GM19397 (cell line): ENCODE measurements at regions not wholly inside any gene's neighbourhood (a gene's known extent, or its start where the extent isn't known, plus 50 kb on each side); places are given as distances from the start of the nearest gene placed in this dataset.

ENCODE experiments used
- ATAC-seq: cut with Tn5 transposase; IDR thresholded peaks from one replicate; pipeline ENCODE4 v1.9.1; 2021; ENCODE audit warnings: mild to moderate bottlenecking, moderate library complexity; ENCODE audit not compliant: unreplicated experiment

DNA sequence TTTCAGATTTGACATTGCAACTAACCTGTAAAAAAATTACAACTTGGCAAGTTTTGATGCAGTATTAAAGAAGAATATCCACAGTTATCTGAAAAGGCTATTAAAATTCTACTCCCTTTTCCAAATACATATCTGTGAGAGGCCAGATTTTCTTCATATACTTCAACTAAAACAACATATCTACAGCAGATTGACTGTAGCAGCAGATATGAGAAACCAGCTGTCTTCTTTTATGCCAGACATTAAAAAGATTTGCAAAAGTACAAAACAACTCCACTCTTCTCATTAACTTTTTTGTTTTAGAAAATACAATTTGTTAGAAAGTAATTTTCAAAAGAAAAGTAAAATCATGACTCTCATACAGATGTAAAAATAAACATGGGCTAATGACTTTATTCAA, 281.1 kb upstream of the PCSK5 start:
- no peak for ATAC-seq

DNA sequence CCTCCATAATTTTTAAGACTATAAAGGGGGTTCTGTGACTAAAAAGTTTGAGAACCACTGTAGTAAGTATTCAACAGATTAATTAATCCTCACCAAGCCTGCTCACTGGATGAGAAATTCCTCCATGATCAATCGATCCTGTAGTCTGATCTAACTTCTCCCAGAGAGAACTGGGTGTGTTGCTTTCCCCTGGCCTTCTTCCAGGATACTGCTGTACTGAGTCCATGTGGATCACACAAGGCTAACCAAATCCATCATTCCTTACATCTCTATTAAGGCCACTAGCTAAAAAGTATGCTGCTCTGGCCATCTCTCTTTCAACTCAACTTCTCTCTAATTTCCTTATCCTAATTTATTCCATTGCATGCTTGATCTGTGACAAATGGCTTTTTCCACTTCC, 280.2 kb upstream of the PCSK5 start:
- ATAC-seq, result no peak

DNA sequence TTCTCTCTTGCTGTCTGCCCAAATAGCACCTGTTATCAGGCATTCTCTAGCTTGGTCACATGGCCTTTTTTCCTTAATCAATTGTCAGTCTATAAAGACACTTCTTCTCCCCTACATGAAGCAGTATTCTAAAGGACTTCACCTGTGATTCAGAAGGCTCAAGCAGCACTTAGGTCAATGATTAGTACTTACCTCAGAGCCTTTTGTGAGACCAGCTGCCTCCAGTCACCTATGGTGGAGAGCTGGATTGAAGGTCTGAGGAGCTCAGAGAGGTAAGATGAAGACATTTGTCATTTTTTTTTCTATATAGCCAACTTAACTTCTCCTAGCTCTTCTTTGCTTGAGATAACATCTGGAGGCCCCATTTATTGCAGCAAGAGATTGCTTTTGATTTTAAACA, 278.3 kb upstream of the PCSK5 start:
- no peak for ATAC-seq

DNA sequence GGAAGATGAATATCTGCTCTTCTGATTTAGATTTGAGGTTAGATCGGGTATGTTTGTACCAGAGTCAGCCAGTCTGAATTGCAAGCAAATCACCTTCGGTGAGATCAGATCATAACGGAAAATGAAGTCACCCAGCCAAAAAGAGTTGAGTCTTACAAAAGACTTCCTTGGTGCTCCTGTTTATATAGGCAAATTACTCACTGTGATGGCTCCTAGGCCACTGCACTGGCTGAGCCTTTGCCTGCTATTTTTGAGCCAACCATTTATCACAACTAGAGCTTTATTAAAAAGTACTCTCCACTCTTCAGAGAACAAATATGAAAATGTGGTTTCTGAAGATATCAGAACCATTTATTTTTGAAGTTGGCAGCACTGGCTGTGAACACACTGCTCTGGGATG, 277.7 kb upstream of the PCSK5 start:
- no peak for ATAC-seq

DNA sequence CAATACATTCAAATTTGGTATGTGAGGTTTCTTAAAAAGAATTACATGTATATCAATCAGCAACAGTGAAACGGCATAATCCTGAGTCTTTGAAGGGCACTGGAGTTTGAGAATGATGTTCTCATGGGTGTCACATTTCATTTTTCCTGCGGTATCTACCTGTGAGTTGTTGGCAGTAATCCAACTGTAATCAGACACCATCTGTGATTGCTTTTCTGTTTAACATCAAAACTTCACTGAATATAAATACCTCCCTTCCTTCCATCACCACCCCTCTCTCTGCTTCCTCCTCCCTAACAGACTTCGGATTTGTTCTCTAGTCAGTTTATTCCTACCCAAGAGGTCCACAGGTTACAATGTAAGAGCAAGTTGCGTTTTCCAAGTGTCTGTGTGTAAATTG, 275.2 kb upstream of the PCSK5 start:
- ATAC-seq, result no peak

DNA sequence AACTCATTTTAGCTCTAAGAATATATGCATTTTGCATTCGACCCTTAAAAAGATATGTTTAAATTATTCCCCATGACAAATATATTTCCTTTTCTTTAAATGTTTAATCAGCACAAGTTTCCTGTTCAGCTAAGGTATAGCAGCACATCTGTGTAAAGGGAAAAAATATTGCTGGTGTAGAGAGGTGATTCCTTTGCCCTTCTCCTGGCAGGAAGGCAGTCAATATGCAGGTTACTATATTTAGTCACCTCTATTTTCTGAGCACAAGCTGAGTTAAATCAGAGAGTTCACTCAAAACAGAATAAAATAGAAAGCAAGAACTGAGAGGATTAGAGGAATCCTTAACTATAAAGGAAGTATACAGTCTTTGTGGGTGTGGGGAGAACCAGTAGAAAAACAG, 274.4 kb upstream of the PCSK5 start:
- no peak for ATAC-seq

DNA sequence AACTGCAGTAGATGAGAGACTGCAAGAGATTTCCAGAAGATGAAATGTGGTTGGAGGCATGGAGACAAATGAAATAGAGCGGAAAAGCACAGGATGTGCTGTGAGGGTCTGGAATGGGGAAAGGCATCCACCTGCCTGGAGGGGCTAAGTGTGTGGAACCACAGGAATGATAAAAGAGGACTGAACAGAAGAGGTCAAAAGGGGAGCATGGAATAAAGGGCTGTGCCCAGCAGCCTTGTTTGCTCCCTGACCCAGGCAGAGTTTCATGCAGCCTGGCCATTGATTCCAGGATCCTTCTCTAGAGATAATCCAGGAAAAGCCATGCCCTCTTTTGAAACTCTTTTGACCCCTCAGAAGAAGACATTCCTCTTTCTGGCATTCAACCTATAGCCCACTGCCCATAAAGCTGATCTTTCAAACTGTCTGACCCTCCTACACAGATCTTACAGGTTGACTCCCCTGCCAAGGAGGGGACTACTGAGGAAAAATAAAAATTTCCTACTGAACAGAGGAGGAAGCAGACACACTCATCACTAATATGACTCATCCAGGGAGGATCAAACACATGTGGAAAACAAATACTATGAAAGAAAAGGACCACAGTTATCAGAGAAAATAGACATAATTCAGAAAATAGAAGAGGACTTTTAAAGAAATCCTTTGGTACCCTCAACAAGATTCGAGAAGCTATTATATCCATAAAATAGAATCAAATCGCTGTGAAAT, 273.5 kb upstream of the PCSK5 start:
- ATAC-seq, result no peak

DNA sequence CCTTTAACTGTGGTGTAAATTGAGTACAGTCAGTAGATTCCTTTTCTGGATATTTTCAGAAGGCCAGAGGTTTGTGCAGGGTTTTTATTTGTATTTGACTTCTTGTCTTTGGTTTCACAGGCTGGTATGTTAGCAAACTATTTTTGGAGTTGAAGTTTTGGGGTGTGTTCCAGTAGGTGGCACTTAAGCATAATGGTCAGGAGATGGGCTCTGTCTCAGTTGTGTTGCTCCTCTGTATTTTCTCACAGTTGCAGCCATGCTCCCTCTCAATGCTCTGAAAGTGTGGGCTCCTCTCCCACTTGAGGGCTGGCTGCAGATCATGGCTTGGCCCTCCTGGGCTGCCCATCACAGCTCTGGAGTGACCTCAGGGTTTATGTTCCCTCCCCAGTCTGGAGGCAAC, 267.0 kb upstream of the PCSK5 start:
- ATAC-seq, result no peak

DNA sequence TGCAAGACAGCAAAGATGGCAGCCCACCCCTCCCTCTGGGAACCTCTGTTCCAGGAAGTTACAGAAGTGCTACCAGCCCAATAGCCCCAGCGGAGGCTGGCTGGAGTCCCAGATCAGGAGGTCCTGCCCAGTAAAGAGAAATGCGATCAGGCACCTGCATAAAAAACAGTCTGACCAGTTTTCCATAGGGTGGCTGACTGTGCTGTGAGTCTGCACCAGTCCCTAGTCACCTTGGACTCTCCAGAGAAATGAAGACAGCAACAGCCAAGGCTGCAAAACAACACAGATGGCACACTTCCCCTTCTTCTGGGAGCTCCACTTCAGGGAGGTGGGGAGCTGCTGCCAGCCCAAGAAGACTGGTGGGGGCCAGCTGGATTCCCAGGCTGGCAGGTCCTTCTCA, 265.5 kb upstream of the PCSK5 start:
- no peak for ATAC-seq

DNA sequence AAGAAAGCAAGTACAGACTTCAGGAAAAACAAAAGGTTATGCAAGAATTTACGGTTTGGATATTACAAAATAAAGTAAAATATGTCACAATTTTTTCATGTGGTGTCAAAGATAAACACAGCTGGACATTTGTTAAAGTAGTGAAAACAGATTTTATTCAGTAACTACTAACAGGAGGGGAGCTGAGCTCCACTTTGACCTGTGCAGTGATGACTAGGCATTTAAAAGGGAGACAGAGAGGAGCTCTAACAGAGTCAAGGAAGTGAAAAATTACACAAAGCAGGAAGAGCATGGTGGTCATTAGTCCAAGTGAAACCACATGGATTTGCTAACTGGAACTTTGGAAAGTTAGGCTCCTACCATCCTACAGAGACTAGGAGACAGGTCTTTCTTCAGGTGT, 263.6 kb upstream of the PCSK5 start:
- ATAC-seq, result no peak

DNA sequence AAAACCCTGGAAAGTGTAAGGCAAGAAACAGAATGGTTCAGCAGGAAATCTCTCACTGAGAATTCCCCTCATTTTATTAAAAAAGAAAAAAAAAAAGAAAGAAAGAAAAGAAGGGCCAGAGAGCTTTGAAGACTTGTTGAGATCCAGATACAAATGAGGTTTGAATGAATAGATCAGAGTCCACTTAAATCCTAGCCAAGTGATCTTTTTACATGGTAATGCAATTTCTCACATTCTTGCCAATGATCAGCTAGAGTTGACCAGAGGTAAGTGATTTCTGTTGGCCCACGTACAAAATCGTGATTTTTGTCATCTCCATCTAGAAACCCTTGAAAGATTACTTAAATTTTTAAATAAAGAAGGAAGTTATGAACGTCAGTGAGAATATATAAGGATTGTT, 261.5 kb upstream of the PCSK5 start:
- no peak for ATAC-seq

DNA sequence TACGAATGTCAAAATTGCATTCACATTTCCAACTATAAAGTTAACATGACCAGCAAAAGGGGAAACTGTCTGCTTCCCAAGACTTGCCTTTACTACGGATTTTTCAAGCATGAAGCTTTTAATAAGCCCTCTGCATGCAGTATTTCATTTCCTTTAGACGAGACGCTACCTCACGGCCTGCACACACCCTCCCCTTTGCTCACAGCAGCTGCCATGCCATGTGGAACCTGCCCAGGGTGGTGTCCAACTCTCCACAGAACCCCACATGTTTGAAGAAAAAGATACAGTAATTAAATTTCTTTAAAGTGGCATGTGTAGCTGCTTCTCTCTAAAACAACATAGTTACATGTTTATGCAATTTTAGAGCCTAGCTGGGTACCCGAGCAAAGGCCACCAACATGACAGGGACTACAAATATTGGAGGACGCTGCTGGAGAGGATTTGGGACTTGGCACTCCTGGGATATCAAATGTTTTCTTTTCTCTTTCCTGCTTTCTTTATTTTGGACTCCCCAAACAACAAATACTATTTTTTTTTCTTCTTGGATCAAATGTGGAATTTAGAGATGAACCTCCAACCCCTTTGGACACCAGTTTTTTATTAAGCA, 256.9 kb upstream of the PCSK5 start:
- ATAC-seq, result no peak

DNA sequence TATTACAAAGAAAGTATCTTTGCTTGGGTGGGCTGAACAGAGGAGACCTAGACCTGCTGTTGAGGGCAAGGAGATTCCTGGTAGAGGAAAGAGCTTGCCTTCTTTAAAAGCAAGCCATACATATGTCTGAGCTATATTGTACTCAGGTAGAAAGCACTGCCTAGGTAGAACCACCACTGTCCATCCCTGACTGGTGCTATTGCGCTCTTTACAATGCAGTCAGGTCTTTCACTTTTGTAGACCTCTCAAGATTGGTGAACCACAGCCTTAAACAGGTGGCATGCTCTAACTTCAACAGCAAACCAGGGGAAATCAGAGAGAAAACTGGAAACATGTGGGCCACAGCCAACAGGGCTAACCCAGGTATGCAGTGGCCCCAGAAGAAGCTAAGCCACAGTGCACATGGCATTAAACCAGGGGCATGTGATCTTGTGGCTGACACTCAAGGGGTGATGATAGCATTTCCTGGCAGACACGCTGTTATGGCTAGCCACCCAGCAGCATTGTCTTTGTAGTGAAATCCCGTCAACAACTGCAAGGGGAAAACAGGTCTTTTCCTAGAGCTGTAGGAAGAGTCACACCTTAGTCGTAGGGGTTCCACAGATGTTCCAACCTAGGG, 253.9 kb upstream of the PCSK5 start:
- no peak for ATAC-seq

DNA sequence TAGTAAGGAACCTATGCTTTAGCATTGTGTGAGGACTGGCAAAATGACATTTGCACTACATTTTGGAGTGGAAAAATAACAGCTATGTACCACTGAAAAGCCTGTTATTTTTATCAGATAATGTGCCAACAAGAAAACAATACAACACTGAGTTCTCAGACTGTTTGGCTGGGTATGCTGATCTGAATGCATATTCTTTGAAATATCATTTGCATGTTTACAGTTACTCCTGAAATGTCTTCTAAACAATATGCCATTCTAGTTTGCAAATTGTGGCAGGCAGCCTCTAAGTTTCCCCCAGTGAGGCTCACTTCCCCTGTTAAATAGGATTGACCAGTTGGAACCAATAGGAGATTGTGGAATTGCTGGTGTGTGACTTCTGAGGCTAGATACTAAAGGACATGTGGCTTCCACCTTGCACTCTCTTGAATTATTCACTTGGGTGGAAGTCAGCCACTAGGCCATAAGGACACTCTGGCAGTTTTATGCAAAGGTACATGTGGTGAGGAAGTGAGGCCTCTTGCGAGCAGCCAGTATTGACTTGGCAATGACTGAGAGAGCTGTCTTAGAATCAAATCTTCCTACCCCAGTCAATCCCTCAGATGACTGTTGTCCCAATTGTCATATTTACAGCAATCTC, 250.4 kb upstream of the PCSK5 start:
- no peak for ATAC-seq

DNA sequence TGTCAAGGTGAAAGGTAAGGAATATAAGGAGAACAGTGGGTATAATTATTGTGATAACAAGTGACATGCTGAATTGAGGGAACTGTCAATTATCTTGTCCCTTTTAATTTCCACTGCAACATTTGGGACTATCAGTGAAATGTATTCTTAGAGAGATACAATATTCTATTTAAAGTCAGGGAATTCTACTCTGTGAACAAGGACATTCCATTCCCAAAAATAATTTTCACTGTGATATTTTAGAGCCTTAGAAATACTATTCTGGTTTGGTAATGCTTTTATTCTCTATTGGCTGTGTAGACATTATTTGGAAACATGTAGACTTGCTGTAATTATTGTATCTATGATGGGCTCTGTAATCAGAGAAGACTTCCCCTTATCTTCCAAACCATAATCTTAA, 248.0 kb upstream of the PCSK5 start:
- no peak for ATAC-seq

DNA sequence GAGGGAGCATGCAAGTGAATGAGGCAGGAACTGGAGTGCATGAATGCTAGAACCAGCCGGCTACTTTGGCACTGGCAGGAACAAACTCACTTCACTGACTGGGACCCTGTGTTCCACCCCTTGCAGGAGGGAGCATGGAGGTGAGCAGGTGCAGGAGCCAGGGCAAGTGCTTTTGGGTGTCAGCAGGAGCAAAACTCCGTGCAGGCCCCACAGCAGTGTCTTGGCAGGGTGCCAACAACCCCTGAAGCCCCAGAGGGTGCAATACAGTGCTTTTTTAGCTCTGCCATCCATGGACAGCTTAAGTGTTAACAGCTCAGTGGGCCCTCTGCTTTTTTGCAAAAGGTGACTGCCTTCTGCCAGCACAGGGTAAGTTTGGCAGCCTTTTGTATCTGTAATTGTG, 245.8 kb upstream of the PCSK5 start:
- ATAC-seq, result no peak

DNA sequence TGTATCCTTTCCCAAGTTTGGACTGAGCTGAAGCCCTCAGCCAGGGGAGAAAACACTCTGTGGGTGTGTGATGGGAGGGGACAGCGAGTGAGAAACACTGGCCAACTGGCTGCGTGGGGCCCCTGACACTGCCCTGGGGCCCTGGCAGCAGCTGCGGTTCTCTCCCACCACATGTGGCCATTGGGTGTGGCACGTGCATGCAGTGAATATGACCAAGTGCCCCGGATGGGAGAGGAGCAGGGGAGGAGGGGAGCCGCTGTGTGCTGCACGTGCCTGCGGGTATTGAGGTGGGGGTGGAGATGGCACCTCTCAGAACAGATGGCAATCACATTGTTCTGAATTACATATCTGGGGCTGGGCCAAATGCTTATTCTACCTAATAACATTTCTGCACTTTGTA, 242.4 kb upstream of the PCSK5 start:
- no peak for ATAC-seq

DNA sequence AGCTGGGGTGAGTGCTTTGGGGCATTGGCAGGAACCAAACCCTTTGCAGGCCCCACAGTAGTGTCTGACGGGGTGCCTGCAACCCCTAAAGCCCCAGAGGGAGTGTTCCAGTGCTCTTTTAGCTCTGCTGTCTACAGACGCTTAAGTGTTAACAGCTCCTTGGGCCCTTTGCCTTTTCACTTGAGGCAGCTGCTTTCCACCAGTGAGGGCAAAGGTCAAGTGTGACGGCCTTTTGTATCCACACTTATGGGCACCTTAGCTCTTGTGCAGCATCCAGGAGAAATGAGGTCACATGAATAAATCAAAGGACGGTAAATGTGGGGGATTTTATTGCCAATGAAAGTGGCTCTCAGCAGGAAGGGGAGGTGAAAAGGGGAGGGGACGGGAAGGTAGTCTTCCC, 241.4 kb upstream of the PCSK5 start:
- ATAC-seq, result no peak

DNA sequence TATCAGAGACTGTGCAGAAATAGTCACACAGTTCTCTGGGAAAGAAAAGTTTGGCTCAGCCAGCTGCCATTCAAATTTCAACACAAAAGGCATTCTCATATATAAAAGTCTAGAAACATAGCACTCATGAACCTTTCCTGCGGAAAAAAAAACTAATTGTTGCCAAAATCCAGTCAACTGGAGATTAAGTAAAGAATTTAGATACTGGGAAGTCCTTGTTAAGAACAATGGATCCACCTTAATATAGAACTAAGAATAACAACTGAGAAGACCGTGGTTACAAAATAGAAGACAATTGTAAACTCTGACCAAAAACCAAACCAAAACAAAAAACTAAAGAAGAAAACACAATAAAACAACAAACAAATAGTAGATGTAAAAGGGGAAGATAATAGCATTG, 238.8 kb upstream of the PCSK5 start:
- no peak for ATAC-seq

DNA sequence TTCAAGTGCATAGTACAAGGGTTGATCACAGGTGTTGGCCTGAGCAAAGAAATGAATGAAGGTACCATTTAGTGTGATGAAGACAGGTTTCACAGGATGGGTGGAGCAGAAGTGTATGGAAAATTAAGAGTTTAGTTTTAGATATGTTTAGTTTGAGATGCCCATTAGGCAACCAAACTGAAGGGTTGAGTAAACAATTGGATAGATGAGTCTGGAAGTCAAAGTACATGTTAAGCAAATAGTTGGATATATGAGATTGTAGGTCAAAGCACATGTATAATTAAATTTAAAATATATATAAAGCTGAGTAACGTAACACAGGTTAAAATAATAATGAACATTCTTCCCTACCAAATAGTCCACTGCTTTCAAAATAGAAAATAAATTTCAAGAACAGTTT, 237.1 kb upstream of the PCSK5 start:
- ATAC-seq, result no peak

DNA sequence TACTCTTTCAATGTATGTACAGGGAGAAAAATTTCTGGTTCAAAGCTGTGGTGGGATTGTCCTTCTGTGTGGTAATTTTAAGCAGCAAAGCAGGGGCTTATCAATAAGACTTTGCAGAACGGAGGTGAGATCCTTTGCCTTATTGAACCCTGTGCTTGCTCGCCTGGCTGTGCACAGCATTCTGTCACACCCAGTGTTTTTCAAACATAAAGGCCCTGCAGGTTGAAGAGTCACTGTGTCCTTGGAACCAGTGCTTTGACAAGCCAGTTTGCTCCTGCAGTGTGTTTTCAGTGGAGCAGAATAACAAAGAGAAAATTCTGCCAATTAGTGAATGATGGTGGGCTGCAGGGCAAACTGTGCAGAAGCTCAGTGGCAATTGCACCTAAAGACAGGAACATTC, 236.7 kb upstream of the PCSK5 start:
- ATAC-seq, result no peak

DNA sequence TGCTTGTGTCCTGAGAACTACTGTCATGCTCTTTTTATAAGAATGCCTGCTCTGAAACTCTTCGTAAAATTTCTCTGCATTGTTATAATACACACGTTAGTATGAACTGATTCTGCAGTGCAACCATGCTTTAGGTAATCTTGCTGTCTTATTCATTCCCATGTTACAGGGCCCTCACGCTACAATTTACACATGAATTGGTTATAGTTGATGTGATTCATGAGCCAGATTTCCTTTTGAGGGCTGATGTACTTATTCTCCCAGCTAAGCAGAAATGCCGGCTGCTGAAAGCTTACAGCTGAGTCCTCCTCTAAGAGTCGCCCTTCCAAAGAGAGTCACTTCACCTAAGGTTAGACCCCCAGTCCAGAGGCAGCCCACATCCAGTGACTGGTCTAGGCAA, 233.5 kb upstream of the PCSK5 start:
- ATAC-seq, result no peak
